Stimulated activated CD4-positive, alpha-beta T cell treated with anti-CD3 and anti-CD28 coated beads, Interleukin-4, amount 100 ng/mL, for 24 hours (primary cell): ENCODE measurements at regions not wholly inside any gene's neighbourhood (a gene's known extent, or its start where the extent isn't known, plus 50 kb on each side); places are given as distances from the start of the nearest gene placed in this dataset.
"Not testable (repeated sequence)": the region's sequence is repeated elsewhere in the genome, so short reads cannot be mapped to it uniquely, and the experiment has no call there.

Experiments
- DNase-seq: peaks from one replicate; pipeline ENCODE4 v3.0.0-alpha.2; 2020

GRCh38 chrX:137195296-137195695, 161.5 kb upstream of the GPR101 start:
- DNase-seq: no peak

GRCh38 chrX:137194164-137194563, 160.4 kb upstream of the GPR101 start:
- DNase-seq: peak; percentile 10

- no peak for DNase-seq
Measured at GRCh38 chrX:137187540-137187939, 153.7 kb upstream of the GPR101 start.

GRCh38 chrX:137178392-137178791, 144.6 kb upstream of the GPR101 start:
- no peak for DNase-seq

- no peak for DNase-seq
Measured at GRCh38 chrX:137172317-137172948, 138.6 kb upstream of the GPR101 start.

- DNase-seq: no peak
Measured at GRCh38 chrX:137171626-137172025, 137.8 kb upstream of the GPR101 start.

GRCh38 chrX:137166591-137166990, 132.8 kb upstream of the GPR101 start:
- peak; percentile 3 for DNase-seq

GRCh38 chrX:137164329-137164728, 130.5 kb upstream of the GPR101 start:
- no peak for DNase-seq

- no peak for DNase-seq
Measured at GRCh38 chrX:137151403-137151802, 117.6 kb upstream of the GPR101 start.

GRCh38 chrX:137143864-137144263, 110.1 kb upstream of the GPR101 start:
- DNase-seq: no peak

- DNase-seq: not testable (repeated sequence)
Measured at GRCh38 chrX:137122651-137123050, 88.9 kb upstream of the GPR101 start.

- DNase-seq: no peak
Measured at GRCh38 chrX:137119049-137119448, 85.3 kb upstream of the GPR101 start.

GRCh38 chrX:137118536-137118935, 84.7 kb upstream of the GPR101 start:
- no peak for DNase-seq

GRCh38 chrX:137118136-137118535, 84.3 kb upstream of the GPR101 start:
- DNase-seq: no peak

GRCh38 chrX:137107877-137108276, 74.1 kb upstream of the GPR101 start:
- DNase-seq: not testable (repeated sequence)

GRCh38 chrX:137101273-137101990, 67.6 kb upstream of the GPR101 start:
- DNase-seq: no peak
